GM04503 (cell line): ENCODE measurements at regions not wholly inside any gene's neighbourhood (a gene's known extent, or its start where the extent isn't known, plus 50 kb on each side); places are given as distances from the start of the nearest gene placed in this dataset.

Source experiments
- DNase-seq: peaks from one replicate; pipeline ENCODE4 v3.0.0-alpha.2; 2012; ENCODE audit warnings: low read depth

GRCh38 chr4:152159773-152160172 lies 376.1 kb downstream of the FBXW7 start:
- no peak for DNase-seq

GRCh38 chr4:152158225-152158624 lies 377.7 kb downstream of the FBXW7 start:
- no peak for DNase-seq

GRCh38 chr4:152157629-152158028 lies 378.3 kb downstream of the FBXW7 start:
- DNase-seq: no peak

GRCh38 chr4:152156442-152156841 lies 379.4 kb downstream of the FBXW7 start:
- no peak for DNase-seq

- no peak for DNase-seq
Observed at GRCh38 chr4:152155070-152155469, 380.8 kb downstream of the FBXW7 start.

- no peak for DNase-seq
Observed at GRCh38 chr4:152154433-152154832, 381.5 kb downstream of the FBXW7 start.

- DNase-seq: no peak
Observed at GRCh38 chr4:152153476-152154270, 382.2 kb downstream of the FBXW7 start.

GRCh38 chr4:152150214-152150613 lies 385.7 kb downstream of the FBXW7 start:
- no peak for DNase-seq

GRCh38 chr4:152149745-152150144 lies 386.1 kb downstream of the FBXW7 start:
- no peak for DNase-seq

GRCh38 chr4:152148057-152148456 lies 387.2 kb upstream of the GATB start:
- DNase-seq: no peak

GRCh38 chr4:152146244-152146643 lies 385.4 kb upstream of the GATB start:
- no peak for DNase-seq

- DNase-seq: no peak
Observed at GRCh38 chr4:152143806-152144205, 383.0 kb upstream of the GATB start.

- DNase-seq: no peak
Observed at GRCh38 chr4:152138451-152138850, 377.6 kb upstream of the GATB start.

GRCh38 chr4:152132776-152133175 lies 372.0 kb upstream of the GATB start:
- no peak for DNase-seq

GRCh38 chr4:152128356-152128755 lies 367.5 kb upstream of the GATB start:
- DNase-seq: no peak

GRCh38 chr4:152126238-152126637 lies 365.4 kb upstream of the GATB start:
- no peak for DNase-seq

GRCh38 chr4:152118819-152119553 lies 358.2 kb upstream of the GATB start:
- no peak for DNase-seq

GRCh38 chr4:152117933-152118507 lies 357.2 kb upstream of the GATB start:
- no peak for DNase-seq

GRCh38 chr4:152117520-152117919 lies 356.7 kb upstream of the GATB start:
- DNase-seq: no peak

- DNase-seq: no peak
Observed at GRCh38 chr4:152117054-152117453, 356.2 kb upstream of the GATB start.

- DNase-seq: no peak
Observed at GRCh38 chr4:152115794-152116193, 355.0 kb upstream of the GATB start.

- no peak for DNase-seq
Observed at GRCh38 chr4:152115118-152115517, 354.3 kb upstream of the GATB start.

- no peak for DNase-seq
Observed at GRCh38 chr4:152114562-152114961, 353.8 kb upstream of the GATB start.
